ENCODE measurements at regions not wholly inside any gene's neighbourhood (a gene's known extent, or its start where the extent isn't known, plus 50 kb on each side); places are given as distances from the start of the nearest gene placed in this dataset.
A peak's percentile ranks its signal among the peaks of the same experiment; 100 is the strongest.

- 38 to 44% (median 43%) methylated on average over 8 of the region's 8 CpGs for WGBS, 4 donors
- H3K36me3 ChIP-seq = peaks cover 0 to 35% (median 15%) of the 10 kb centered on the region in 9 donors
- DNase-seq = peak in 4 of 5 donors; percentile 36 to 75 (median 50)
- H3K4me1 ChIP-seq = peaks cover 3 to 46% (median 37%) of the 10 kb centered on the region in 12 donors
- peak in 2 of 4 donors; percentile 7 to 36 for ATAC-seq
- no peak overlapping the region for H3K4me3 ChIP-seq
- no peaks in the 10 kb centered on the region for H3K9me3 ChIP-seq
- TF ChIP-seq POLR2A (IDR thresholded peaks at IDR 0.05) = no peak
- TF ChIP-seq CTCF (IDR thresholded peaks at IDR 0.05) = no peak
- no peaks in the 10 kb centered on the region for H3K27me3 ChIP-seq
- peak overlapping the region in 10 of 12 donors; percentile 1 to 73 (median 51) for H3K27ac ChIP-seq
- intact Hi-C loops (cut with DNase I) = no loop called here
These were observed 263.3 kb upstream of the TPM1 start for GRCh38 chr15:62779036-62779770.

- peaks cover 0 to 37% (median 13%) of the 10 kb centered on the region in 9 donors for H3K36me3 ChIP-seq
- no peaks in the 10 kb centered on the region for H3K9me3 ChIP-seq
- peaks cover 3 to 46% (median 37%) of the 10 kb centered on the region in 12 donors for H3K4me1 ChIP-seq
- H3K27ac ChIP-seq = peak overlapping the region in 8 of 12 donors; percentile 17 to 73 (median 54)
- H3K27me3 ChIP-seq = no peaks in the 10 kb centered on the region
- no peak for ATAC-seq
- intact Hi-C loops (cut with DNase I) = loop anchor here (2.0 to 10.0 kb wide), 12 partner anchors 62 to 625 kb away; partner anchors contain the start of gene TPM1 (in 3 of the 10)
- TF ChIP-seq POLR2A (IDR thresholded peaks at IDR 0.05) (no peak), CTCF (IDR thresholded peaks at IDR 0.05) (no peak)
- WGBS, 4 donors = 76 to 86% (median 84%) methylated on average over 3 of the region's 3 CpGs
- no peak for DNase-seq
- H3K4me3 ChIP-seq = no peak overlapping the region
These were observed 262.6 kb upstream of the TPM1 start for GRCh38 chr15:62779899-62780298.

GRCh38 chr15:62781081-62781497, 261.5 kb upstream of the TPM1 start:
- intact Hi-C loops (cut with DNase I) = loop anchor here (2.0 to 10.0 kb wide), 12 partner anchors 61 to 624 kb away; partner anchors contain the start of gene TPM1 (in 3 of the 10)
- Histone ChIP-seq H3K36me3 (peaks cover 0 to 28% (median 6%) of the 10 kb centered on the region in 9 donors), H3K4me1 (peaks cover 3 to 51% (median 39%) of the 10 kb centered on the region in 12 donors), H3K27ac (peak overlapping the region in 6 of 12 donors; percentile 2 to 71 (median 20)), H3K27me3 (no peaks in the 10 kb centered on the region), H3K4me3 (no peak overlapping the region), H3K9me3 (no peaks in the 10 kb centered on the region)
- 40 to 46% (median 45%) methylated on average over 5 of the region's 5 CpGs for WGBS, 4 donors
- ATAC-seq (no peak), DNase-seq (peak in 1 of 5 donors; percentile 50)
- no peak for TF ChIP-seq POLR2A (IDR thresholded peaks at IDR 0.05)
- TF ChIP-seq CTCF (IDR thresholded peaks at IDR 0.05) = no peak

Data from heart left ventricle (tissue), 16 donors.